Chondrocyte (in vitro differentiated cells): ENCODE measurements at regions not wholly inside any gene's neighbourhood (a gene's known extent, or its start where the extent isn't known, plus 50 kb on each side); places are given as distances from the start of the nearest gene placed in this dataset.

Source experiments
- DNase-seq: peaks from one replicate; pipeline ENCODE4 v3.0.0; 2021; ENCODE audit warnings: mixed read lengths, low spot score
- H3K27ac Mint-ChIP-seq: one replicate; pipeline ENCODE4 v1.8.0; 2021; ENCODE audit warnings: mild to moderate bottlenecking, moderate library complexity, mixed read lengths; ENCODE audit not compliant: unreplicated experiment
- H3K27me3 Mint-ChIP-seq: 2 replicates; pipeline ENCODE4 v1.8.0; 2021; ENCODE audit warnings: low read depth, mixed read lengths
- H3K36me3 Mint-ChIP-seq: 2 replicates; pipeline ENCODE4 v1.8.0; 2021; ENCODE audit warnings: low read depth, mixed read lengths
- H3K4me1 Mint-ChIP-seq: 2 replicates; pipeline ENCODE4 v1.8.0; 2021; ENCODE audit warnings: low read depth, mild to moderate bottlenecking, mixed read lengths
- H3K4me3 Mint-ChIP-seq: one replicate; pipeline ENCODE4 v1.8.0; 2021; ENCODE audit warnings: mild to moderate bottlenecking, moderate library complexity, mixed read lengths; ENCODE audit not compliant: unreplicated experiment
- H3K9me3 Mint-ChIP-seq: 2 replicates; pipeline ENCODE4 v1.8.0; 2021; ENCODE audit warnings: low read depth, mixed read lengths
- TF ChIP-seq, protein P1 (sequence below): fragments of 200-600 bp; sonication (generic); IDR thresholded peaks from 2 replicates; pipeline ENCODE4 v1.5.0; 2021; ENCODE audit warnings: antibody characterized with exemption, mild to moderate bottlenecking, moderate library complexity

DNA sequence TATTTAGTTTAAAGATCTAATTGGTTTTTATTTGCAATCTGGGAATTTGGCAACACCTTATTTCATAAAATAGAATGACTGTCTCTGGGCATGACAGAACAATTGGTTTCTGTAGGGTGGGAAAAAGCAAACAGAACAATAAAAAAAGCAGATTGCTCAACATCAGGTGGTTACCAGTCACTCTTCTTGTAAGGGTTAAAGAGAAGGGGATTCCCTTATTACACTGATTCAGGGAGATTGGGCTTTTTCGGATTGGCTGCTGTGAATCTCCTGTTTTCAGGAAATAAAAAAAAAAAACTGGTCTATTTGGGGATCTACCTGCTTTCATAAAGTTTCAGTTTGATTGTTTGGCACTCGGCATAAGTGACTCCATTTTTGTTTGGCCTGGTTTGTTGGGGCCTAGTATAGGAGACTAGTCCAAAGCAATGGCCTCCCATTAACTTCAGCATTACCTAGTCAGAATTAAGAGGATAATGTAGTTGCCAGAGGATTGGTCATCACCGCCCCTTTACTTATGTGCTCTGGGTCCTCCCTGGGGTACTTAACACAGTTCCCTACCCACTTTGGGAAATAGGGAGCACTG, 380.5 kb downstream of the IDS start:
- Mint-ChIP-seq H3K36me3 (no peaks in the 10 kb centered on the region), H3K4me1 (no peaks in the 10 kb centered on the region), H3K27me3 (no peaks in the 10 kb centered on the region), H3K9me3 (peaks cover 25% of the 10 kb centered on the region), H3K27ac (no peak overlapping the region), H3K4me3 (no peak overlapping the region)
- TF ChIP-seq, protein P1, sequence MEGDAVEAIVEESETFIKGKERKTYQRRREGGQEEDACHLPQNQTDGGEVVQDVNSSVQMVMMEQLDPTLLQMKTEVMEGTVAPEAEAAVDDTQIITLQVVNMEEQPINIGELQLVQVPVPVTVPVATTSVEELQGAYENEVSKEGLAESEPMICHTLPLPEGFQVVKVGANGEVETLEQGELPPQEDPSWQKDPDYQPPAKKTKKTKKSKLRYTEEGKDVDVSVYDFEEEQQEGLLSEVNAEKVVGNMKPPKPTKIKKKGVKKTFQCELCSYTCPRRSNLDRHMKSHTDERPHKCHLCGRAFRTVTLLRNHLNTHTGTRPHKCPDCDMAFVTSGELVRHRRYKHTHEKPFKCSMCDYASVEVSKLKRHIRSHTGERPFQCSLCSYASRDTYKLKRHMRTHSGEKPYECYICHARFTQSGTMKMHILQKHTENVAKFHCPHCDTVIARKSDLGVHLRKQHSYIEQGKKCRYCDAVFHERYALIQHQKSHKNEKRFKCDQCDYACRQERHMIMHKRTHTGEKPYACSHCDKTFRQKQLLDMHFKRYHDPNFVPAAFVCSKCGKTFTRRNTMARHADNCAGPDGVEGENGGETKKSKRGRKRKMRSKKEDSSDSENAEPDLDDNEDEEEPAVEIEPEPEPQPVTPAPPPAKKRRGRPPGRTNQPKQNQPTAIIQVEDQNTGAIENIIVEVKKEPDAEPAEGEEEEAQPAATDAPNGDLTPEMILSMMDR: no peak
- no peak for DNase-seq

DNA sequence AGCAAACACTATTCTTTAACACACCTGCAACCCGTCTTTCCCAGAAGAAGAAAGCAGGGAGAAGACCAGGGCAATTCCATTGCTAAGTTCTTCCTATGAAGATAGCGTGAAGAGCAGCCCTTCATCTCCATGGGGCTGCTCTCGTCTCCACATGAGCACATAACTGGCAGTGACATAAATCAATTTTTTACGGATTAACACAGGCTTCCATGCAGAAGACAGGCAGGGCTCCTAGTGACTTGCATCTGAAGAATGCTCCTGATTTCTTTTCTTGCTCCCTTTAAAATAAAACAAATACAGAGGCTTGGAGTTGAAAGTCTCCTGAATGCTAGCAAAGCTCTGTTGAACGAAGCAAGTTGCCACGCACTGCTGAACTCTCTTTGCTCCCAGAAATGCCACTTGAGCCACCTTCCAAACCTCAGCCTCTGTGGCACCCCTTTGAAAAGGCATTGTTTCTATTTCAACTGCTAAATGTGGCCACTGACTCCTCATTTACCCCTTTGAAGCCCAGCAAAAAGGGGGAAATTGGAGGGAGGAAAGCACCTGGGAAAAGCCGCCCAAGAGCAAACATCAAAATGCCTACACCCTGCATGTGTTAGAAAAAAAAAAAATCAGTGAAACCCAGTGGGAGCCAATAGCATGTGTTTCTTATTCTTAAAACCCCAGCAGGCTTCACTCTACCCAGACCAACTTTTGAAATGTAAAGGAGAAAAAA, 383.7 kb downstream of the IDS start:
- Mint-ChIP-seq H3K9me3 (peaks cover 6% of the 10 kb centered on the region), H3K27ac (no peak overlapping the region), H3K4me1 (no peaks in the 10 kb centered on the region), H3K4me3 (no peak overlapping the region), H3K36me3 (no peaks in the 10 kb centered on the region), H3K27me3 (no peaks in the 10 kb centered on the region)
- no peak for DNase-seq
- TF ChIP-seq, protein P1: no peak

DNA sequence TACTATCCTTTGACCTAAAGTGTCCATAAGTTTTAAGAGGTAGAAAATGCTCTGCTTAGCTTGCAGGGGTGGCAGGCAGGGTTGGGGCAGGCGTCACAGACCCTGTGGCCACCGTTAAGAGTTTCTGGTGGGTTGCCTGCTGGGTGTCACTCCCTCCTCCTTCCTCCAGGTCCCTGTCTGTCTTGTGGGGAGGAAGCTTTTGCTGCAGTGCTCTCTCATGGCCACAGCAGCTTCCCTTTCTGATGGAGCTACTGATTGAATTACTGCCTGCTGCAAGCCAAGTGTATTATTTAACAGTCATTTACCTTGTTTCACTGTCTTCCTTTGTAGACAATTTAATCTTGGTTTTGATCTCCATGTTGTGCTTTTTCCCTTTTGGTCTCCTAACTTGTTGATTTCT, 384.6 kb downstream of the IDS start:
- no peak overlapping the region for H3K4me3 Mint-ChIP-seq
- no peaks in the 10 kb centered on the region for H3K4me1 Mint-ChIP-seq
- TF ChIP-seq, protein P1: no peak
- no peaks in the 10 kb centered on the region for H3K36me3 Mint-ChIP-seq
- H3K27me3 Mint-ChIP-seq: no peaks in the 10 kb centered on the region
- no peak for DNase-seq
- H3K9me3 Mint-ChIP-seq: peaks cover 6% of the 10 kb centered on the region
- H3K27ac Mint-ChIP-seq: no peak overlapping the region

DNA sequence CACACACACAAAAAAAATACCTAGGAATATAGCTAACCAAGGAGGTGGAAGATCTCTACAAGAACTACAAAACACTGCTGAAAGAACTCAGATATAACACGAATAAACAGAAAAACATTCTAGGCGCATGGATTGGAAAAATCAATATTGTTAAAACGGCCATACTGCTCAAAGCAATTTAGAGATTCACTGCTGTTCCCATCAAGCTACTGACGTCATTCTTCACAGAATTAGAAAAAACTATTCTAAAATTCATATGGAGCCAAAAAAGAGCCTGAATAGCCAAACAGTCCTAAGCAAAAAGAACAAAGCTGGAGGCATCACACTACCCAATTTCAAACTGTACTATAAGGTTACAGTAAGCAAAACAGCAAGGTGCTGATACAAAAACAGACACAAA, 390.2 kb downstream of the IDS start:
- H3K27me3 Mint-ChIP-seq: no peaks in the 10 kb centered on the region
- no peak overlapping the region for H3K4me3 Mint-ChIP-seq
- H3K27ac Mint-ChIP-seq: no peak overlapping the region
- TF ChIP-seq, protein P1: no peak
- no peak for DNase-seq
- H3K9me3 Mint-ChIP-seq: peaks cover 34% of the 10 kb centered on the region
- no peaks in the 10 kb centered on the region for H3K4me1 Mint-ChIP-seq
- H3K36me3 Mint-ChIP-seq: no peaks in the 10 kb centered on the region

DNA sequence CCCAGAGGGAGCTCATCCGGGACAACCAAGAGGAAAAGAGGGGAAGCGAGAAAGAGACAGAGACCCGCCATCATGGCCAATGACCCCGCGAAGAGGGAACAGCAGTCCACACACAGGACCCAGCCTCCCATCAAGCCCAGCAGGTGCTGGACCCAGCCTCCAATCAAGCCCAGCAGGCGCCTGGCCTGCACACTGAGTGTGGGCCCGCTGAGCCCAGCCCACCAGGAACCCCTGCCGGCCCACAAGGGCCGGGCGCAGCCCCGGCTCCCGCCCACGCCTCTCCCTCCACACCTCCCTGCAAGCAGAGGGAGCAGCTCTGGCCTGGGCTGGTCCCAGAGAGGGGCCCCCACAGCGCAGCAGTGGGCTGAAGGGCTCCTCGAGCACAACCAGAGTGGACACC, 391.1 kb downstream of the IDS start:
- peaks cover 40% of the 10 kb centered on the region for H3K9me3 Mint-ChIP-seq
- H3K27ac Mint-ChIP-seq: no peak overlapping the region
- no peaks in the 10 kb centered on the region for H3K27me3 Mint-ChIP-seq
- TF ChIP-seq, protein P1: no peak
- peak; percentile 79 for DNase-seq
- no peaks in the 10 kb centered on the region for H3K4me1 Mint-ChIP-seq
- H3K4me3 Mint-ChIP-seq: no peak overlapping the region
- no peaks in the 10 kb centered on the region for H3K36me3 Mint-ChIP-seq
